RPMI7951 (cell line): ENCODE measurements at regions not wholly inside any gene's neighbourhood (a gene's known extent, or its start where the extent isn't known, plus 50 kb on each side); places are given as distances from the start of the nearest gene placed in this dataset.
"Not testable (repeated sequence)": the region's sequence is repeated elsewhere in the genome, so short reads cannot be mapped to it uniquely, and the experiment has no call there.

Experiments used
- DNase-seq: peaks from one replicate; pipeline ENCODE4 v3.0.0-alpha.2; 2012; ENCODE audit warnings: low read depth

- peak; percentile 98 for DNase-seq
These were observed 217.1 kb downstream of the MREG start for GRCh38 chr2:215796140-215796855.

GRCh38 chr2:215794829-215795546, 218.4 kb downstream of the MREG start:
- DNase-seq, result no peak

GRCh38 chr2:215793747-215794595, 219.4 kb downstream of the MREG start:
- peak; percentile 98 for DNase-seq

GRCh38 chr2:215791481-215791937, 221.8 kb downstream of the MREG start:
- no peak for DNase-seq

GRCh38 chr2:215790523-215791421, 222.6 kb downstream of the MREG start:
- no peak for DNase-seq

GRCh38 chr2:215787565-215788178, 225.7 kb downstream of the MREG start:
- DNase-seq, result no peak

- no peak for DNase-seq
These were observed 226.3 kb downstream of the MREG start for GRCh38 chr2:215787025-215787424.

GRCh38 chr2:215784371-215784783, 229.0 kb downstream of the MREG start:
- peak; percentile 95 for DNase-seq

GRCh38 chr2:215783640-215784039, 229.7 kb downstream of the MREG start:
- not testable (repeated sequence) for DNase-seq

GRCh38 chr2:215782965-215783364, 230.4 kb downstream of the MREG start:
- DNase-seq, result no peak

GRCh38 chr2:215782295-215782694, 231.1 kb downstream of the MREG start:
- DNase-seq, result no peak

GRCh38 chr2:215780907-215781685, 232.3 kb downstream of the MREG start:
- no peak for DNase-seq

GRCh38 chr2:215780313-215780712, 233.0 kb downstream of the MREG start:
- DNase-seq, result no peak

- DNase-seq, result no peak
These were observed 233.4 kb downstream of the MREG start for GRCh38 chr2:215779912-215780311.

GRCh38 chr2:215777465-215778044, 235.8 kb downstream of the MREG start:
- DNase-seq, result no peak

GRCh38 chr2:215775106-215775505, 238.2 kb downstream of the MREG start:
- DNase-seq, result no peak

GRCh38 chr2:215773728-215774127, 239.6 kb downstream of the MREG start:
- peak; percentile 99 for DNase-seq

GRCh38 chr2:215772634-215773563, 240.5 kb downstream of the MREG start:
- peak; percentile 67 for DNase-seq
